B cell (primary cell): ENCODE measurements at regions not wholly inside any gene's neighbourhood (a gene's known extent, or its start where the extent isn't known, plus 50 kb on each side); places are given as distances from the start of the nearest gene placed in this dataset.

Experiments
- ATAC-seq: fragments of 200-7000 bp; cut with Tn5 transposase; one replicate; pipeline ENCODE4 v1.10.0; 2021; ENCODE audit warnings: low read depth, mild to moderate bottlenecking, moderate number of reproducible peaks, moderate library complexity
- CTCF ChIA-PET: fragments of 350-600 bp; sonication (Branson Sonifier 250); formaldehyde crosslinking; loops from one replicate; lab custom pipeline; 2021; ENCODE audit warnings: antibody characterized with exemption, inconsistent platforms; lab: Charles Lee
- POLR2A ChIA-PET: fragments of 350-600 bp; sonication (Branson Sonifier 250); formaldehyde crosslinking; loops from one replicate; lab custom pipeline; 2021; ENCODE audit warnings: antibody characterized with exemption; lab: Charles Lee
- DNase-seq: peaks from one replicate; pipeline ENCODE4 v3.0.0; 2013
- H2AFZ ChIP-seq: 2 replicates; pipeline ENCODE4 v1.6.1; 2012; ENCODE audit warnings: mild to moderate bottlenecking, low read depth, low read length; ENCODE audit not compliant: insufficient read depth, poor library complexity, severe bottlenecking
- H3K27ac ChIP-seq, 2 donors: 1 replicate in 1 of 2; 2 replicates in 1 of 2; pipeline ENCODE4 v1.5.1; 2012 to 2013; ENCODE audit warnings: low read length in 2 of 2, mild to moderate bottlenecking in 2 of 2, moderate library complexity in 1 of 2
- H3K27me3 ChIP-seq, 4 experiments: fragments of 200-600 bp in 1 of 4; sonication (generic) in 1 of 4; replicated peaks in 1 of 4; 1 replicate in 2 of 4; 2 replicates in 2 of 4; pipeline versions ENCODE4 v1.6.1 to v1.7.0; 2013 to 2016; ENCODE audit warnings: low read length in 3 of 4, mild to moderate bottlenecking in 2 of 4, mixed read lengths in 1 of 4, moderate library complexity in 1 of 4; ENCODE audit not compliant: insufficient read depth in 4 of 4, control insufficient read depth in 3 of 4; ENCODE audit errors: control extremely low read depth in 1 of 4
- H3K36me3 ChIP-seq, 2 experiments: replicated peaks in 1 of 2; 1 replicate in 1 of 2; 2 replicates in 1 of 2; pipeline versions ENCODE4 v1.6.1 to v1.7.1; 2013; ENCODE audit warnings: low read length in 1 of 2; ENCODE audit not compliant: insufficient read depth in 2 of 2, control insufficient read depth in 1 of 2; ENCODE audit errors: control extremely low read depth in 1 of 2, extremely low read depth in 1 of 2
- H3K4me1 ChIP-seq, 2 donors: fragments of 200-600 bp in 1 of 2; sonication (generic) in 1 of 2; 1 replicate in 1 of 2; 2 replicates in 1 of 2; pipeline versions ENCODE4 v1.5.1 to v1.6.1; 2013 to 2017; ENCODE audit warnings: low read length in 2 of 2; ENCODE audit not compliant: control insufficient read depth in 2 of 2, insufficient read depth in 2 of 2
- H3K4me2 ChIP-seq: replicated peaks from 2 replicates; pipeline ENCODE3; 2012; ENCODE audit warnings: mild to moderate bottlenecking, low read depth, low read length; ENCODE audit not compliant: poor library complexity, severe bottlenecking
- H3K4me3 ChIP-seq, 5 experiments: fragments of 200-600 bp in 1 of 5; sonication (generic) in 1 of 5; 1 replicate in 3 of 5; 2 replicates in 2 of 5; pipeline versions ENCODE4 v1.5.1 to v1.7.0; 2011 to 2016; ENCODE audit warnings: low read length in 4 of 5, mild to moderate bottlenecking in 4 of 5, low read depth in 2 of 5, control low read depth in 1 of 5, moderate library complexity in 1 of 5; ENCODE audit not compliant: insufficient read depth in 1 of 5; ENCODE audit errors: control extremely low read depth in 1 of 5, extremely low read depth in 1 of 5
- H3K79me2 ChIP-seq: fragments of 200-600 bp; sonication (generic); one replicate; pipeline ENCODE4 v1.6.0; 2016; ENCODE audit warnings: low read length; ENCODE audit not compliant: control insufficient read depth, insufficient read depth
- H3K9ac ChIP-seq: fragments of 200-600 bp; sonication (generic); 2 replicates; pipeline ENCODE4 v1.6.1; 2017; ENCODE audit warnings: mild to moderate bottlenecking, low read length, moderate library complexity
- H3K9me3 ChIP-seq, 3 donors: one replicate each; pipeline versions ENCODE4 v1.6.1 to v1.7.1; 2013; ENCODE audit warnings: low read length in 2 of 3; ENCODE audit not compliant: control insufficient read depth in 2 of 3, insufficient read depth in 1 of 3; ENCODE audit errors: control extremely low read depth in 1 of 3
- H4K20me1 ChIP-seq: 2 replicates; pipeline ENCODE4 v1.6.0; 2012; ENCODE audit warnings: mild to moderate bottlenecking, low read length; ENCODE audit not compliant: insufficient read depth, control insufficient read depth, poor library complexity, severe bottlenecking
- H3K27ac Mint-ChIP-seq: one replicate; pipeline ENCODE4 v1.8.0; 2021; ENCODE audit warnings: mixed read lengths
- H3K27me3 Mint-ChIP-seq: one replicate; pipeline ENCODE4 v1.8.0; 2021; ENCODE audit warnings: mixed read lengths
- H3K4me1 Mint-ChIP-seq: one replicate; pipeline ENCODE4 v1.8.0; 2021; ENCODE audit warnings: mixed read lengths
- H3K4me3 Mint-ChIP-seq: one replicate; pipeline ENCODE4 v1.8.0; 2021; ENCODE audit warnings: mixed read lengths
- H3K9me3 Mint-ChIP-seq: one replicate; pipeline ENCODE4 v1.8.0; 2022; ENCODE audit warnings: mixed read lengths; ENCODE audit not compliant: insufficient read depth
- CTCF ChIP-seq: fragments of 200-600 bp; IDR thresholded peaks from one replicate; pipeline ENCODE4 v1.8.0; 2022; ENCODE audit warnings: antibody characterized with exemption, mild to moderate bottlenecking
- EZH2 ChIP-seq: IDR thresholded peaks from 2 replicates; pipeline ENCODE4 v1.6.1; 2012; ENCODE audit warnings: borderline replicate concordance, low read depth, mild to moderate bottlenecking, moderate library complexity, low read length; ENCODE audit not compliant: insufficient read depth, poor library complexity, severe bottlenecking
- whole genome bisulfite sequencing: methylation state at CpG from one replicate; pipeline ENCODE4 v1.1.5; 2013; ENCODE audit warnings: missing lambda C conversion rate; ENCODE audit not compliant: insufficient coverage; 5-methylcytosine and 5-hydroxymethylcytosine counted together
- intact Hi-C: fragments of 100-400 bp; cut with micrococcal nuclease; formaldehyde crosslinking; loops from one replicate; pipeline ENCODE4 v1.10.0; 2022

- intact Hi-C loops: no loop called here
- Histone ChIP-seq H3K4me1 (peaks cover 0 to 3% of the 10 kb centered on the region in 2 donors), H3K79me2 (no peaks in the 10 kb centered on the region), H3K27ac (no peak overlapping the region), H3K9me3 (no peaks in the 10 kb centered on the region), H3K27me3 (no peaks in the 10 kb centered on the region), H4K20me1 (no peaks in the 10 kb centered on the region), H3K36me3 (no peaks in the 10 kb centered on the region), H3K9ac (no peak overlapping the region), H2AFZ (no peak overlapping the region), H3K4me3 (no peak overlapping the region), H3K4me2 (no peak overlapping the region)
- CTCF ChIA-PET: no interaction called here
- Mint-ChIP-seq H3K4me1 (peaks cover 6% of the 10 kb centered on the region), H3K9me3 (no peaks in the 10 kb centered on the region), H3K27ac (no peak overlapping the region), H3K4me3 (no peak overlapping the region), H3K27me3 (peaks cover 12% of the 10 kb centered on the region)
- no CpG with 5 or more reads among the region's 2 CpGs for WGBS
- DNase-seq (no peak), ATAC-seq (no peak)
- TF ChIP-seq CTCF (no peak), EZH2 (no peak)
- POLR2A ChIA-PET: no interaction called here
These were observed 83.7 kb downstream of the ZNF330 start for GRCh38 chr4:141304346-141304745.

- ChIA-PET POLR2A (no interaction called here), CTCF (no interaction called here)
- H3K4me1 ChIP-seq: peaks cover 0 to 3% of the 10 kb centered on the region in 2 donors
- H2AFZ ChIP-seq: no peak overlapping the region
- H3K27ac ChIP-seq: no peak overlapping the region
- DNase-seq: no peak
- TF ChIP-seq CTCF (no peak), EZH2 (no peak)
- no peaks in the 10 kb centered on the region for H3K9me3 Mint-ChIP-seq
- no peaks in the 10 kb centered on the region for H4K20me1 ChIP-seq
- no peaks in the 10 kb centered on the region for H3K9me3 ChIP-seq
- peaks cover 7% of the 10 kb centered on the region for H3K4me1 Mint-ChIP-seq
- no peak overlapping the region for H3K9ac ChIP-seq
- no peak overlapping the region for H3K27ac Mint-ChIP-seq
- H3K27me3 Mint-ChIP-seq: peaks cover 12% of the 10 kb centered on the region
- no peaks in the 10 kb centered on the region for H3K27me3 ChIP-seq
- WGBS: 29% methylated on average over 5 of the region's 7 CpGs
- H3K36me3 ChIP-seq: no peaks in the 10 kb centered on the region
- no peak overlapping the region for H3K4me2 ChIP-seq
- no peak overlapping the region for H3K4me3 Mint-ChIP-seq
- no peaks in the 10 kb centered on the region for H3K79me2 ChIP-seq
- intact Hi-C loops: no loop called here
- ATAC-seq: no peak
- H3K4me3 ChIP-seq: no peak overlapping the region
These were observed 85.6 kb downstream of the ZNF330 start for GRCh38 chr4:141306331-141306730.
